ENCODE measurements at regions not wholly inside any gene's neighbourhood (a gene's known extent, or its start where the extent isn't known, plus 50 kb on each side); places are given as distances from the start of the nearest gene placed in this dataset.
"Not testable (repeated sequence)": the region's sequence is repeated elsewhere in the genome, so short reads cannot be mapped to it uniquely, and the experiment has no call there.

- no peak for DNase-seq
- H3K27me3 ChIP-seq (ENCODE audit: insufficient read depth, low read depth, severe bottlenecking), result no peaks in the 10 kb centered on the region
- no peak for TF ChIP-seq CTCF (IDR thresholded peaks at IDR 0.05; ENCODE audit: low read depth, low read length)
- no peaks in the 10 kb centered on the region for H3K9me3 ChIP-seq (ENCODE audit: severe bottlenecking)
- H3K36me3 ChIP-seq, result no peaks in the 10 kb centered on the region
- no peak overlapping the region for H3K4me3 ChIP-seq (ENCODE audit: low read depth, low read length)
- no peak overlapping the region for H3K27ac ChIP-seq
These were observed 358.1 kb downstream of the ADGRD1 start for GRCh38 chr12:131311764-131312163.

- not testable (repeated sequence) for DNase-seq
These were observed 358.7 kb downstream of the ADGRD1 start for GRCh38 chr12:131312382-131312781.

GRCh38 chr12:131312793-131313545 is 359.3 kb downstream of the ADGRD1 start:
- H3K4me3 ChIP-seq (ENCODE audit: low read depth, low read length), result no peak overlapping the region
- no peak overlapping the region for H3K27ac ChIP-seq
- DNase-seq, result no peak
- no peaks in the 10 kb centered on the region for H3K9me3 ChIP-seq (ENCODE audit: severe bottlenecking)
- H3K36me3 ChIP-seq, result no peaks in the 10 kb centered on the region
- no peak for TF ChIP-seq CTCF (IDR thresholded peaks at IDR 0.05; ENCODE audit: low read depth, low read length)
- H3K27me3 ChIP-seq (ENCODE audit: insufficient read depth, low read depth, severe bottlenecking), result no peaks in the 10 kb centered on the region

More at GRCh38 chr12:131312382-131312781, 358.7 kb downstream of the ADGRD1 start:
- H3K36me3 ChIP-seq; H3K27me3 ChIP-seq (ENCODE audit: insufficient read depth, low read depth, severe bottlenecking); H3K4me3 ChIP-seq (ENCODE audit: low read depth, low read length); H3K27ac ChIP-seq; H3K9me3 ChIP-seq (ENCODE audit: severe bottlenecking): not testable (repeated sequence)

GRCh38 chr12:131313635-131314034 is 359.9 kb downstream of the ADGRD1 start:
- H3K4me3 ChIP-seq (ENCODE audit: low read depth, low read length), result no peak overlapping the region
- no peaks in the 10 kb centered on the region for H3K27me3 ChIP-seq (ENCODE audit: insufficient read depth, low read depth, severe bottlenecking)
- TF ChIP-seq CTCF (IDR thresholded peaks at IDR 0.05; ENCODE audit: low read depth, low read length), result no peak
- H3K36me3 ChIP-seq, result no peaks in the 10 kb centered on the region
- no peaks in the 10 kb centered on the region for H3K9me3 ChIP-seq (ENCODE audit: severe bottlenecking)
- no peak overlapping the region for H3K27ac ChIP-seq
- DNase-seq, result no peak

- TF ChIP-seq CTCF (IDR thresholded peaks at IDR 0.05; ENCODE audit: low read depth, low read length), result no peak
- no peak overlapping the region for H3K4me3 ChIP-seq (ENCODE audit: low read depth, low read length)
- DNase-seq, result no peak
- no peak overlapping the region for H3K27ac ChIP-seq
- no peaks in the 10 kb centered on the region for H3K36me3 ChIP-seq
- no peaks in the 10 kb centered on the region for H3K27me3 ChIP-seq (ENCODE audit: insufficient read depth, low read depth, severe bottlenecking)
- no peaks in the 10 kb centered on the region for H3K9me3 ChIP-seq (ENCODE audit: severe bottlenecking)
These were observed 360.9 kb downstream of the ADGRD1 start for GRCh38 chr12:131314524-131315090.

GRCh38 chr12:131315601-131316000 is 361.9 kb downstream of the ADGRD1 start:
- no peak for TF ChIP-seq CTCF (IDR thresholded peaks at IDR 0.05; ENCODE audit: low read depth, low read length)
- no peaks in the 10 kb centered on the region for H3K27me3 ChIP-seq (ENCODE audit: insufficient read depth, low read depth, severe bottlenecking)

More at GRCh38 chr12:131315601-131316000, 361.9 kb downstream of the ADGRD1 start:
- no peaks in the 10 kb centered on the region for H3K36me3 ChIP-seq
- peak; percentile 26 for DNase-seq
- no peaks in the 10 kb centered on the region for H3K9me3 ChIP-seq (ENCODE audit: severe bottlenecking)
- no peak overlapping the region for H3K4me3 ChIP-seq (ENCODE audit: low read depth, low read length)
- H3K27ac ChIP-seq, result no peak overlapping the region
